GM21723 (cell line): ENCODE measurements at regions not wholly inside any gene's neighbourhood (a gene's known extent, or its start where the extent isn't known, plus 50 kb on each side); places are given as distances from the start of the nearest gene placed in this dataset.
"Not testable (repeated sequence)": the region's sequence is repeated elsewhere in the genome, so short reads cannot be mapped to it uniquely, and the experiment has no call there.

Experiments
- ATAC-seq: cut with Tn5 transposase; IDR thresholded peaks from one replicate; pipeline ENCODE4 v1.9.1; 2021; ENCODE audit warnings: mild to moderate bottlenecking, moderate library complexity; ENCODE audit not compliant: unreplicated experiment

DNA sequence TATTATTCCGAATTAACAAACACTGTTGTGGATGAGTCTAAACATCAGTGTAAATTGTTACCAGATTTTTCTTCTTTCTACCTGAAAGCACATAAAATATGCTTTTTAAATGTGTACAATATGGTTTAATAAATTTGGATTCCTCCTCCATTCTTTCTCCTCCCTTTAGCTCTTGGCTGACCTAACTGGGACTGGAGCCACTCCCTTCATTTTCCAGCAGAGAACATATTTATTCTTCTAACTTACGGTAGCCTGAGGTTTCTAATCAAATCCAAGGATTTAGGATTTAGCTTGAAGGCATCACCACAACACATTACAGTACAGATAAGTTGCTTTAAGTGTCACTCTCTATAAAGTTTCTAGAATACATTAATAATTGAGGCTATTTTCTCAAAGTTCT is 88.2 kb upstream of the SEMA3C start:
- no peak for ATAC-seq

GRCh38 chr7:81005254-81005653 is 86.4 kb upstream of the SEMA3C start:
- no peak for ATAC-seq

DNA sequence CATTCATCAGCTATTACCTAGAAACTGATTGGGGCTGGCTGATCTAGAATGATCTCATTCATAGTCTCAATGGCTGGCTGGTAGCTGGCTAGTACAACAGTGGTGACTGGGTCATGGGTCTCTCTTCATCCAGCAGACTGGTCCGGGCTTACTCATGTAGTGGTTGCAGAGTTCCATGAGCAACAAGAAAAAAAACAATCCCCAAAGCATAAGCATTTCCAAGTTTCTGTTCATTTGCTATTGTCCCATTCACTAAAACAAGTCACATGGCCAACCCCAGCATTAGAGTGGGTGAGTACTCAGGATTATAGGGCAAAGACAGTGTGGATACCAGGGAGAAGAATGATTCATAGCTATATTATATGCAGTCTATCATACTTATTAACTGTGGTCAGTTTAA is 85.2 kb upstream of the SEMA3C start:
- no peak for ATAC-seq

GRCh38 chr7:81003326-81003725 is 84.5 kb upstream of the SEMA3C start:
- no peak for ATAC-seq

GRCh38 chr7:81002421-81002820 is 83.6 kb upstream of the SEMA3C start:
- no peak for ATAC-seq

DNA sequence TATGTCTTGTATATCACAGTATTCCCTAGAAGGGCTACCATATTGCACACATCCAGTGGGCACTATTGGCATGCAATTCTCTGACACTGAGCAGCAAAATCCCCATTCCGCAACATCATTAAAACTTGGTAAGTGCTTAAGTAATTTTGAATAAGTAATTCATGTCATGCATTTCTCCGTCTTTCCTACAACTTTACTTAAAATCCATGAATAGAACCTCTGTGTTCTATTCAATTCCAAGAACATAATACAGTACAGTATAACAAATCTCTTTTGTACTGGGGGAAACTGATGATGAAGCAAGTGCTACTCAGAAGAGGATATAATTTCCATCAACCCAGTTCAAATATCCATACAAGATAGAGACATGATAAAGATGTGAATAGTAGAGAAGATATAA is 80.9 kb upstream of the SEMA3C start:
- ATAC-seq = no peak

GRCh38 chr7:80999100-80999499 is 80.2 kb upstream of the SEMA3C start:
- no peak for ATAC-seq

- ATAC-seq = no peak
Observed at GRCh38 chr7:80997841-80998240, 79.0 kb upstream of the SEMA3C start.

DNA sequence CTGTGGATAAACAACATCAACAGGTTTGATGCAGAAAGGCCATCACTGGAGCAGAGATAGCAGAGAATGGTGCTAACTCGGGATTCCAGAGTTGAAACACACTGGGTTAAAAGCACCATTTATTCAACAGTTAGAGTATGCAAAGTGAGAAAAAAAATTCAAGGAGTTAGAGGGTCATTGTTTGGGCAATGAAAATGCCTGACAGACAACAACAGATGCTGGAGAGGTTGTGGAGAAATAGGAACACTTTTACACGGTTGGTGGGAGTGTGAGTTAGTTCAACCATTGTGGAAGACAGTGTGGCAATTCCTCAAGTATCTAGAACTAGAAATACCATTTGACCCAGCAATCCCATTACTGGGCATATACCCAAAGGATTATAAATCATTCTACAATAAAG is 77.4 kb upstream of the SEMA3C start:
- not testable (repeated sequence) for ATAC-seq

GRCh38 chr7:80991654-80992053 is 72.8 kb upstream of the SEMA3C start:
- ATAC-seq = no peak

- no peak for ATAC-seq
Observed at GRCh38 chr7:80984619-80985018, 65.8 kb upstream of the SEMA3C start.

DNA sequence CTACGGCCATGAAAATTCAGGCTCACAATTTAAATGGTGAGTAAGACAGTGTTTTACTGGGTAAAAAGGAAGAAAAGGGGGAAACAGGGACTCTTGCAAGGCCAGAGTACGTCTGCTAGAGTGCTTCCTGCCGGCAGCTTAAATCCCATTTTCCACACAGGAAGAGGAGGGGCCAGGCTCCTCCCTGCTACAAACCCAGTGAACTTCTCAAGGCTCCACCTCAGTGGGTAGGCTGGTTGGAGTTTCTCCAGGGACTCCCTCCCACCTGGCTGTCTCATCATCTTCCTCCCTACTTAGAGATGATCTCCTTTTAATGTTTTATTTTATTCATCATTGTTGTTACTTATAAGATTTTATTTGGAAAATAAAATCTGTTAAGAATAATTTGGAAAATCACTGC is 62.6 kb upstream of the SEMA3C start:
- no peak for ATAC-seq

DNA sequence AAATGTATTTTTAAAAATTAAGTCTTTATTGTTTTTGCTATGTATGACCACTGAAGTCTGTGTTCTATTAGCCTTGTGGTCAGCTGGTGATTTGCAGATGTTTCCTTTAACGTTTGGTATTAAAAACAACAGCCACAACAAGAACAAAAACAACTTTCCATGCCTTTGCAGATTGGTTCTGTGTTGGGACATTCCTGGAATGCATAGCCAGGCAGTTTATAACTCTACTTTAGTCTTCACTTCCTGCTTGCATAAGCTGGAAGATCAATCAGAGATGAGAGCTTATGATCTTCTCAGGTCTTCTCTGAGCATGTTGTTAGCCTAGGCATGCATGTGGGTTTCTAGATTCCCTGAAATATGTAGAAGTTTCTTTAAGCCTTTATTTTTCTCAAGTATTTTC is 58.9 kb upstream of the SEMA3C start:
- no peak for ATAC-seq

DNA sequence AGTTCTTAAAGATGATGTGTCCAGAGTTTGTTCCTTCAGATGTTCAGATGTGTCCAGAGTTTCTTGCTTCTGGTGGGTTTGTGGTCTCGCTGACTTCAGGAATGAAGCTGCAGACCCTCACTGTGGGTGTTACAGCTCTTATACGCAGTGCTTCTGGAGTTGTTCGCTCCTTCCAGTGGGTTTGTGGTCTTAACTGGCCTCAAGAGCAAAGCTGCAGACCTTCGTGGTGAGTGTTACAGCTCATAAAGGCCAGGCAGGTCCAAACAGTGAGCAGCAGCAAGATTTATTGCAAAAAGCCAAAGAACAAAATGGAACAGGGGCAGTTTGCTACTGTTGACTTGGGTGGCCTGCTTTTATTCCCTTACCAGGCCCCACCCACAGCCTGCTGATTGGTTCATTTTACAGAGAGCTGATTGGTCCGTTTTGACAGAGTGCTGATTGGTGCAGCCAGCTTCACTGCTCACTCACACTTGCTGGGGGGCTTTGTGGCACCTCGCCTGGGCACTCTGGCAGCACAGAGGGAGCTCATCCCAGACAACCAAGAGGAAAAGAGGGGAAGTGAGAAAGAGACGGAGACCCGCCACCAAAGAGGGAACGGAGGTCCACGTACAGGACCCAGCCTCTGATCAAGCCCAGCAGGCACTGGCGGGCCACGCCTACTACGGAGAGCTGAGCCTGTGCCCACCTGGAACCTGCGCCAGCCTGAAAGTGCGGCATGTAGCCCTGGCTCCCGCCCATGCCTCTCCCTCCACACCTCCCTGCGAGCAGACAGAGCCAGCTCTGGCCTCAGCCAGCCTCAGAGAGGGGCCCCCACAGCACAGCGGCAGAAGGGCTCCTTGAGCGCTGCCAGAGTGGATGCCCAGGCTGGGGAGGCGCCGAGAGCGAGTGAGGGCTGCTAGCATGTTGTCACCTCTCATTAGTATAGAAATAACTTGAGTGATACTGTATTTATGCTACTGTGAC is 55.8 kb upstream of the SEMA3C start:
- no peak for ATAC-seq

DNA sequence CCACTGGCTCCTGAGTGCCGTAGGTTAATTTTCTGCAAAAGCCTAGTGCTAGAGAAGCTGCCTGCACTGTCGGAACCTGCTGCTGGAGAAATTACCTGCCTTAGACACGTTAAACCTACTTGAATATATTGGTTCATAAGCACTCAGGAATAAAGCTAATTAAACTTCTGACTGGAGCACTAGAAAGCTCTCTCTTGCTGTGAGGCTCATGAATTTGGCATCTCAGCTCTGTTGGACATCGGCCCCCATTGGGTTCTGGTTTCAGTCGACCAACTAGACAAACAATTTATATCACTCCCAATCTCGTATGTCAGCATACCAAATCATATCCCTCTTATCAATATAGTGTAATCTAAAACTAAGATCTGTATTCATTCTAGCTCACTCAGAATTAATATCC is 52.4 kb upstream of the SEMA3C start:
- no peak for ATAC-seq
